GM23338 (cell line): ENCODE measurements at regions not wholly inside any gene's neighbourhood (a gene's known extent, or its start where the extent isn't known, plus 50 kb on each side); places are given as distances from the start of the nearest gene placed in this dataset.

ENCODE experiments used
- ATAC-seq: fragments of 200-7000 bp; cut with Tn5 transposase; 3 replicates; pipeline ENCODE4 v1.9.1; 2020
- DNase-seq: peaks from one replicate; pipeline ENCODE4 v3.0.0-alpha.2; 2015; ENCODE audit warnings: low spot score
- H2AFZ ChIP-seq: fragments of 200-600 bp; sonication (generic); 2 replicates; pipeline ENCODE4 v1.8.0; 2016; ENCODE audit warnings: antibody characterized with exemption, mild to moderate bottlenecking, moderate library complexity
- H3F3A ChIP-seq: fragments of 200-600 bp; sonication (generic); replicated peaks from 2 replicates; pipeline ENCODE4 v1.8.0; 2017; ENCODE audit warnings: antibody characterized with exemption, mixed run types, low read depth
- H3K27ac ChIP-seq: fragments of 200-600 bp; sonication (generic); 2 replicates; pipeline ENCODE4 v1.6.1; 2016; ENCODE audit warnings: low read depth
- H3K27me3 ChIP-seq: fragments of 200-600 bp; sonication (generic); 2 replicates; pipeline ENCODE4 v1.8.0; 2016; ENCODE audit warnings: mild to moderate bottlenecking, mixed run types, moderate library complexity; ENCODE audit not compliant: insufficient read depth
- H3K36me3 ChIP-seq: fragments of 200-600 bp; sonication (generic); 2 replicates; pipeline ENCODE4 v1.8.0; 2016; ENCODE audit warnings: mild to moderate bottlenecking; ENCODE audit not compliant: insufficient read depth
- H3K4me1 ChIP-seq: fragments of 200-600 bp; sonication (generic); 2 replicates; pipeline ENCODE4 v1.8.0; 2016; ENCODE audit warnings: mild to moderate bottlenecking, moderate library complexity; ENCODE audit not compliant: insufficient read depth
- H3K4me2 ChIP-seq: fragments of 200-600 bp; sonication (generic); 2 replicates; pipeline ENCODE4 v1.7.1; 2017; ENCODE audit warnings: mixed run types
- H3K4me3 ChIP-seq: fragments of 200-600 bp; sonication (generic); 2 replicates; pipeline ENCODE4 v1.6.1; 2016; ENCODE audit warnings: mixed run types
- H3K79me2 ChIP-seq: fragments of 200-600 bp; sonication (generic); replicated peaks from 2 replicates; pipeline ENCODE4 v1.8.0; 2017; ENCODE audit warnings: mild to moderate bottlenecking; ENCODE audit not compliant: insufficient read depth
- H3K9me2 ChIP-seq: fragments of 200-600 bp; sonication (generic); 2 replicates; pipeline ENCODE4 v1.8.0; 2017; ENCODE audit not compliant: insufficient read depth
- H4K20me1 ChIP-seq: fragments of 200-600 bp; sonication (generic); replicated peaks from 2 replicates; pipeline ENCODE4 v1.8.0; 2017; ENCODE audit warnings: mild to moderate bottlenecking; ENCODE audit not compliant: insufficient read depth
- H3K27ac Mint-ChIP-seq: 2 replicates; pipeline ENCODE4 v1.8.0; 2020; ENCODE audit warnings: inconsistent platforms, mild to moderate bottlenecking, moderate library complexity, mixed read lengths
- H3K27me3 Mint-ChIP-seq: 3 replicates; pipeline ENCODE4 v1.8.0; 2022; ENCODE audit warnings: low read depth, mild to moderate bottlenecking, moderate library complexity, mixed read lengths, inconsistent platforms; ENCODE audit not compliant: insufficient read depth, poor library complexity
- H3K36me3 Mint-ChIP-seq: 3 replicates; pipeline ENCODE4 v1.8.0; 2021; ENCODE audit warnings: low read depth, mild to moderate bottlenecking, inconsistent platforms, moderate library complexity, mixed read lengths
- H3K4me1 Mint-ChIP-seq: 3 replicates; pipeline ENCODE4 v1.8.0; 2020; ENCODE audit warnings: mild to moderate bottlenecking, inconsistent platforms, mixed read lengths
- H3K4me3 Mint-ChIP-seq: 3 replicates; pipeline ENCODE4 v1.8.0; 2021; ENCODE audit warnings: moderate library complexity, mild to moderate bottlenecking, inconsistent platforms, mixed read lengths
- H3K9me3 Mint-ChIP-seq: 3 replicates; pipeline ENCODE4 v1.8.0; 2020; ENCODE audit warnings: moderate library complexity, mild to moderate bottlenecking, inconsistent platforms, mixed read lengths
- CREB1 ChIP-seq: fragments of 250-450 bp; sonication (Bioruptor Pico); IDR thresholded peaks from 2 replicates; pipeline ENCODE4 v1.5.0; 2020; ENCODE audit warnings: low read depth, mild to moderate bottlenecking, moderate library complexity
- CTCF ChIP-seq, 2 experiments: fragments of 200-600 bp in 1 of 2; sonication (generic) in 1 of 2; conservative IDR thresholded peaks; 2 replicates each; pipeline versions ENCODE4 v1.5.1 to v1.6.1; 2016 to 2017; ENCODE audit warnings: antibody characterized with exemption in 2 of 2, low read depth in 2 of 2, mild to moderate bottlenecking in 2 of 2, moderate library complexity in 1 of 2
- ETS1 ChIP-seq: IDR thresholded peaks from 2 replicates; pipeline ENCODE4 v1.6.1; 2016; ENCODE audit warnings: antibody characterized with exemption
- EZH2 ChIP-seq: fragments of 200-600 bp; sonication (generic); IDR thresholded peaks from one replicate; pipeline ENCODE4 v1.8.0; 2017; ENCODE audit warnings: antibody characterized with exemption, mild to moderate bottlenecking, low read depth; ENCODE audit not compliant: unreplicated experiment
- JUNB ChIP-seq: IDR thresholded peaks from one replicate; pipeline ENCODE4 v1.6.1; 2016; ENCODE audit warnings: antibody characterized with exemption; ENCODE audit not compliant: unreplicated experiment
- NANOG ChIP-seq: IDR thresholded peaks from 2 replicates; pipeline ENCODE4 v1.6.1; 2016; ENCODE audit warnings: antibody characterized with exemption, borderline replicate concordance
- POLR2AphosphoS5 ChIP-seq: IDR thresholded peaks from 2 replicates; pipeline ENCODE4 v1.6.1; 2016; ENCODE audit warnings: antibody characterized with exemption, low read depth
- REST ChIP-seq: IDR thresholded peaks from one replicate; pipeline ENCODE4 v1.6.1; 2018; ENCODE audit warnings: antibody characterized with exemption; ENCODE audit not compliant: unreplicated experiment
- STAT1 ChIP-seq: IDR thresholded peaks from one replicate; pipeline ENCODE4 v1.6.1; 2016; ENCODE audit warnings: antibody characterized with exemption; ENCODE audit not compliant: unreplicated experiment
- ZNF114 ChIP-seq: fragments of 250-450 bp; sonication (Bioruptor Pico); IDR thresholded peaks from 2 replicates; pipeline ENCODE4 v1.5.0; 2020; ENCODE audit warnings: mild to moderate bottlenecking, moderate library complexity
- ZNF331 ChIP-seq: fragments of 250-450 bp; sonication (Bioruptor Pico); IDR thresholded peaks from 2 replicates; pipeline ENCODE4 v1.5.0; 2020; ENCODE audit warnings: low read depth, mild to moderate bottlenecking, moderate library complexity
- TF ChIP-seq, protein P1 (sequence below): fragments of 250-450 bp; sonication (Bioruptor Pico); IDR thresholded peaks from 2 replicates; pipeline ENCODE4 v1.5.0; 2020; ENCODE audit warnings: mild to moderate bottlenecking, moderate library complexity

GRCh38 chr18:27771571-27771970 lies 405.4 kb downstream of the CDH2 start:
- Histone ChIP-seq H4K20me1 (no peaks in the 10 kb centered on the region), H3K9me2 (no peaks in the 10 kb centered on the region; the same call in 1 of the 2 replicates), H3K4me1 (no peaks in the 10 kb centered on the region), H3K4me2 (no peak overlapping the region), H3K79me2 (no peaks in the 10 kb centered on the region), H3K27ac (no peak overlapping the region), H3K4me3 (no peak overlapping the region), H3K27me3 (no peaks in the 10 kb centered on the region), H2AFZ (no peak overlapping the region), H3F3A (no peaks in the 10 kb centered on the region), H3K36me3 (no peaks in the 10 kb centered on the region)
- H3K36me3 Mint-ChIP-seq, result no peaks in the 10 kb centered on the region
- peaks cover 10% of the 10 kb centered on the region for H3K27me3 Mint-ChIP-seq
- ATAC-seq, result no peak
- H3K9me3 Mint-ChIP-seq, result no peaks in the 10 kb centered on the region
- H3K4me1 Mint-ChIP-seq, result no peaks in the 10 kb centered on the region
- H3K4me3 Mint-ChIP-seq, result no peak overlapping the region
- TF ChIP-seq CREB1 (no peak), REST (no peak), POLR2AphosphoS5 (no peak), JUNB (no peak), NANOG (no peak), EZH2 (no peak), ZNF331 (CRISPR knock-in tag) (no peak), STAT1 (no peak), ZNF114 (CRISPR knock-in tag) (no peak), CTCF (conservative IDR thresholded peaks at IDR 0.05; ENCODE audit: low read depth in 2 of 2) (no peak), ETS1 (no peak)
- TF ChIP-seq, protein P1, sequence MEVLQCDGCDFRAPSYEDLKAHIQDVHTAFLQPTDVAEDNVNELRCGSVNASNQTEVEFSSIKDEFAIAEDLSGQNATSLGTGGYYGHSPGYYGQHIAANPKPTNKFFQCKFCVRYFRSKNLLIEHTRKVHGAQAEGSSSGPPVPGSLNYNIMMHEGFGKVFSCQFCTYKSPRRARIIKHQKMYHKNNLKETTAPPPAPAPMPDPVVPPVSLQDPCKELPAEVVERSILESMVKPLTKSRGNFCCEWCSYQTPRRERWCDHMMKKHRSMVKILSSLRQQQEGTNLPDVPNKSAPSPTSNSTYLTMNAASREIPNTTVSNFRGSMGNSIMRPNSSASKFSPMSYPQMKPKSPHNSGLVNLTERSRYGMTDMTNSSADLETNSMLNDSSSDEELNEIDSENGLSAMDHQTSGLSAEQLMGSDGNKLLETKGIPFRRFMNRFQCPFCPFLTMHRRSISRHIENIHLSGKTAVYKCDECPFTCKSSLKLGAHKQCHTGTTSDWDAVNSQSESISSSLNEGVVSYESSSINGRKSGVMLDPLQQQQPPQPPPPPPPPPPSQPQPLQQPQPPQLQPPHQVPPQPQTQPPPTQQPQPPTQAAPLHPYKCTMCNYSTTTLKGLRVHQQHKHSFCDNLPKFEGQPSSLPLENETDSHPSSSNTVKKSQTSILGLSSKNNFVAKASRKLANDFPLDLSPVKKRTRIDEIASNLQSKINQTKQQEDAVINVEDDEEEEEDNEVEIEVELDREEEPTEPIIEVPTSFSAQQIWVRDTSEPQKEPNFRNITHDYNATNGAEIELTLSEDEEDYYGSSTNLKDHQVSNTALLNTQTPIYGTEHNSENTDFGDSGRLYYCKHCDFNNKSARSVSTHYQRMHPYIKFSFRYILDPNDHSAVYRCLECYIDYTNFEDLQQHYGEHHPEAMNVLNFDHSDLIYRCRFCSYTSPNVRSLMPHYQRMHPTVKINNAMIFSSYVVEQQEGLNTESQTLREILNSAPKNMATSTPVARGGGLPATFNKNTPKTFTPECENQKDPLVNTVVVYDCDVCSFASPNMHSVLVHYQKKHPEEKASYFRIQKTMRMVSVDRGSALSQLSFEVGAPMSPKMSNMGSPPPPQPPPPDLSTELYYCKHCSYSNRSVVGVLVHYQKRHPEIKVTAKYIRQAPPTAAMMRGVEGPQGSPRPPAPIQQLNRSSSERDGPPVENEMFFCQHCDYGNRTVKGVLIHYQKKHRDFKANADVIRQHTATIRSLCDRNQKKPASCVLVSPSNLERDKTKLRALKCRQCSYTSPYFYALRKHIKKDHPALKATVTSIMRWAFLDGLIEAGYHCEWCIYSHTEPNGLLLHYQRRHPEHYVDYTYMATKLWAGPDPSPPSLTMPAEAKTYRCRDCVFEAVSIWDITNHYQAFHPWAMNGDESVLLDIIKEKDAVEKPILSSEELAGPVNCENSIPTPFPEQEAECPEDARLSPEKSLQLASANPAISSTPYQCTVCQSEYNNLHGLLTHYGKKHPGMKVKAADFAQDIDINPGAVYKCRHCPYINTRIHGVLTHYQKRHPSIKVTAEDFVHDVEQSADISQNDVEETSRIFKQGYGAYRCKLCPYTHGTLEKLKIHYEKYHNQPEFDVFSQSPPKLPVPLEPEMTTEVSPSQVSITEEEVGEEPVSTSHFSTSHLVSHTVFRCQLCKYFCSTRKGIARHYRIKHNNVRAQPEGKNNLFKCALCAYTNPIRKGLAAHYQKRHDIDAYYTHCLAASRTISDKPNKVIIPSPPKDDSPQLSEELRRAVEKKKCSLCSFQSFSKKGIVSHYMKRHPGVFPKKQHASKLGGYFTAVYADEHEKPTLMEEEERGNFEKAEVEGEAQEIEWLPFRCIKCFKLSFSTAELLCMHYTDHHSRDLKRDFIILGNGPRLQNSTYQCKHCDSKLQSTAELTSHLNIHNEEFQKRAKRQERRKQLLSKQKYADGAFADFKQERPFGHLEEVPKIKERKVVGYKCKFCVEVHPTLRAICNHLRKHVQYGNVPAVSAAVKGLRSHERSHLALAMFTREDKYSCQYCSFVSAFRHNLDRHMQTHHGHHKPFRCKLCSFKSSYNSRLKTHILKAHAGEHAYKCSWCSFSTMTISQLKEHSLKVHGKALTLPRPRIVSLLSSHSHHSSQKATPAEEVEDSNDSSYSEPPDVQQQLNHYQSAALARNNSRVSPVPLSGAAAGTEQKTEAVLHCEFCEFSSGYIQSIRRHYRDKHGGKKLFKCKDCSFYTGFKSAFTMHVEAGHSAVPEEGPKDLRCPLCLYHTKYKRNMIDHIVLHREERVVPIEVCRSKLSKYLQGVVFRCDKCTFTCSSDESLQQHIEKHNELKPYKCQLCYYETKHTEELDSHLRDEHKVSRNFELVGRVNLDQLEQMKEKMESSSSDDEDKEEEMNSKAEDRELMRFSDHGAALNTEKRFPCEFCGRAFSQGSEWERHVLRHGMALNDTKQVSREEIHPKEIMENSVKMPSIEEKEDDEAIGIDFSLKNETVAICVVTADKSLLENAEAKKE (CRISPR knock-in tag), result no peak
- no peak overlapping the region for H3K27ac Mint-ChIP-seq
- DNase-seq, result no peak
